Stimulated activated CD4-positive, alpha-beta T cell treated with anti-CD3 and anti-CD28 coated beads, Interleukin-15, amount 100 ng/mL, for 48 hours (primary cell): ENCODE measurements at regions not wholly inside any gene's neighbourhood (a gene's known extent, or its start where the extent isn't known, plus 50 kb on each side); places are given as distances from the start of the nearest gene placed in this dataset.
"Not testable (repeated sequence)": the region's sequence is repeated elsewhere in the genome, so short reads cannot be mapped to it uniquely, and the experiment has no call there.

Experiments
- DNase-seq, 2 donors: peaks; one replicate each; pipeline ENCODE4 v3.0.0-alpha.2; 2020; ENCODE audit warnings: low read depth in 2 of 2

GRCh38 chr1:166616206-166616605 is 223.1 kb upstream of the POGK start:
- no peak for DNase-seq

- no peak for DNase-seq
Measured at GRCh38 chr1:166626711-166627110, 212.6 kb upstream of the POGK start.

GRCh38 chr1:166627558-166627957 is 211.7 kb upstream of the POGK start:
- DNase-seq: no peak

GRCh38 chr1:166628259-166628658 is 211.0 kb upstream of the POGK start:
- DNase-seq: no peak

- DNase-seq: no peak
Measured at GRCh38 chr1:166629946-166630345, 209.3 kb upstream of the POGK start.

GRCh38 chr1:166630369-166630768 is 208.9 kb upstream of the POGK start:
- no peak for DNase-seq

- no peak for DNase-seq
Measured at GRCh38 chr1:166638137-166638536, 201.1 kb upstream of the POGK start.

- not testable (repeated sequence) for DNase-seq
Measured at GRCh38 chr1:166657228-166657627, 182.0 kb upstream of the POGK start.

GRCh38 chr1:166666790-166667189 is 172.5 kb upstream of the POGK start:
- DNase-seq: not testable (repeated sequence)

GRCh38 chr1:166667600-166667999 is 171.7 kb upstream of the POGK start:
- DNase-seq: not testable (repeated sequence)

GRCh38 chr1:166671627-166672026 is 167.6 kb upstream of the POGK start:
- no peak for DNase-seq

GRCh38 chr1:166673722-166674121 is 165.6 kb upstream of the POGK start:
- no peak for DNase-seq

- no peak for DNase-seq
Measured at GRCh38 chr1:166675213-166675612, 164.1 kb upstream of the POGK start.

- no peak for DNase-seq
Measured at GRCh38 chr1:166676981-166677380, 162.3 kb upstream of the POGK start.

- DNase-seq: no peak
Measured at GRCh38 chr1:166679369-166679768, 159.9 kb upstream of the POGK start.

GRCh38 chr1:166682588-166682987 is 156.7 kb upstream of the POGK start:
- no peak for DNase-seq

- DNase-seq: not testable (repeated sequence)
Measured at GRCh38 chr1:166684669-166685068, 154.6 kb upstream of the POGK start.

GRCh38 chr1:166685200-166685599 is 154.1 kb upstream of the POGK start:
- no peak for DNase-seq

GRCh38 chr1:166685891-166686290 is 153.4 kb upstream of the POGK start:
- not testable (repeated sequence) for DNase-seq

GRCh38 chr1:166690596-166690995 is 148.7 kb upstream of the POGK start:
- not testable (repeated sequence) for DNase-seq

GRCh38 chr1:166691476-166691875 is 147.8 kb upstream of the POGK start:
- DNase-seq: no peak

- DNase-seq: no peak
Measured at GRCh38 chr1:166692346-166692745, 146.9 kb upstream of the POGK start.

- no peak for DNase-seq
Measured at GRCh38 chr1:166693158-166693557, 146.1 kb upstream of the POGK start.

GRCh38 chr1:166693673-166694297 is 145.5 kb upstream of the POGK start:
- DNase-seq: no peak
